SK-N-SH treated with all-trans-retinoic acid at 6 μM for 48 hours (cell line): ENCODE measurements at regions not wholly inside any gene's neighbourhood (a gene's known extent, or its start where the extent isn't known, plus 50 kb on each side); places are given as distances from the start of the nearest gene placed in this dataset.

ENCODE experiments used
- ATAC-seq: fragments of 200-7000 bp; cut with Tn5 transposase; 3 replicates; pipeline ENCODE4 v1.9.1; 2020; ENCODE audit warnings: mild to moderate bottlenecking, moderate library complexity
- ARNTL ChIP-seq: fragments of 450-650 bp; formaldehyde crosslinking; IDR thresholded peaks from 2 replicates; pipeline ENCODE4 v1.5.0; 2020; ENCODE audit warnings: low read depth, mild to moderate bottlenecking, moderate library complexity, borderline replicate concordance
- BACH2 ChIP-seq: fragments of 250-450 bp; sonication (Bioruptor Pico); IDR thresholded peaks from 2 replicates; pipeline ENCODE4 v1.9.0; 2021; ENCODE audit warnings: mild to moderate bottlenecking, borderline replicate concordance
- CREB5 ChIP-seq: fragments of 250-450 bp; sonication (Bioruptor Pico); IDR thresholded peaks from 2 replicates; pipeline ENCODE4 v1.5.1; 2020; ENCODE audit warnings: low read depth, mild to moderate bottlenecking, moderate library complexity
- CSRNP3 ChIP-seq: fragments of 250-450 bp; sonication (Bioruptor Pico); IDR thresholded peaks from 2 replicates; pipeline ENCODE4 v1.5.1; 2021; ENCODE audit warnings: mild to moderate bottlenecking, moderate library complexity
- ESRRG ChIP-seq: fragments of 250-450 bp; sonication (Bioruptor Pico); IDR thresholded peaks from 2 replicates; pipeline ENCODE4 v1.6.1; 2021; ENCODE audit warnings: mild to moderate bottlenecking
- GLIS3 ChIP-seq: fragments of 250-450 bp; sonication (Bioruptor Pico); IDR thresholded peaks from 2 replicates; pipeline ENCODE4 v1.5.0; 2020; ENCODE audit warnings: mild to moderate bottlenecking, moderate library complexity
- ISL1 ChIP-seq: fragments of 250-450 bp; sonication (Bioruptor Pico); IDR thresholded peaks from 2 replicates; pipeline ENCODE4 v2.1.2; 2022; ENCODE audit warnings: mild to moderate bottlenecking, moderate library complexity
- OSR1 ChIP-seq: fragments of 250-450 bp; sonication (Bioruptor Pico); IDR thresholded peaks from 2 replicates; pipeline ENCODE4 v1.8.0; 2022; ENCODE audit warnings: moderate library complexity, mild to moderate bottlenecking, inconsistent platforms
- POU6F1 ChIP-seq: fragments of 250-450 bp; sonication (Bioruptor Pico); IDR thresholded peaks from 2 replicates; pipeline ENCODE4 v1.8.0; 2021; ENCODE audit warnings: low read depth, mild to moderate bottlenecking, moderate library complexity, borderline replicate concordance
- SNAI2 ChIP-seq: fragments of 250-450 bp; sonication (Bioruptor Pico); IDR thresholded peaks from 2 replicates; pipeline ENCODE4 v1.5.0; 2020; ENCODE audit warnings: mild to moderate bottlenecking, moderate library complexity
- TCF4 ChIP-seq: fragments of 250-450 bp; sonication (Bioruptor Pico); IDR thresholded peaks from 2 replicates; pipeline ENCODE4 v1.8.0; 2021; ENCODE audit warnings: mild to moderate bottlenecking, moderate library complexity, borderline replicate concordance
- TOX ChIP-seq: fragments of 250-450 bp; sonication (Bioruptor Pico); IDR thresholded peaks from 2 replicates; pipeline ENCODE4 v1.8.0; 2021; ENCODE audit warnings: mild to moderate bottlenecking, moderate library complexity, borderline replicate concordance
- TSHZ2 ChIP-seq: fragments of 250-450 bp; sonication (Bioruptor Pico); IDR thresholded peaks from 2 replicates; pipeline ENCODE4 v1.5.0; 2020; ENCODE audit warnings: mild to moderate bottlenecking, moderate library complexity
- ZC3H10 ChIP-seq: fragments of 250-450 bp; sonication (Bioruptor Pico); IDR thresholded peaks from 2 replicates; pipeline ENCODE4 v1.5.1; 2021; ENCODE audit warnings: mild to moderate bottlenecking, moderate library complexity
- ZFP3 ChIP-seq: fragments of 250-450 bp; sonication (Bioruptor Pico); IDR thresholded peaks from 2 replicates; pipeline ENCODE4 v1.5.0; 2020; ENCODE audit warnings: mild to moderate bottlenecking, moderate library complexity
- ZFP30 ChIP-seq: fragments of 450-650 bp; formaldehyde crosslinking; IDR thresholded peaks from 2 replicates; pipeline ENCODE4 v1.5.0; 2022; ENCODE audit warnings: mild to moderate bottlenecking, moderate library complexity
- ZNF565 ChIP-seq: fragments of 450-650 bp; formaldehyde crosslinking; conservative IDR thresholded peaks from 2 replicates; pipeline ENCODE4 v1.5.0; 2020; ENCODE audit warnings: low read depth, mild to moderate bottlenecking, moderate library complexity
- ZNF70 ChIP-seq: fragments of 450-650 bp; formaldehyde crosslinking; IDR thresholded peaks from 2 replicates; pipeline ENCODE4 v1.5.0; 2020; ENCODE audit warnings: mild to moderate bottlenecking, moderate library complexity
- TF ChIP-seq, protein P1 (sequence below): fragments of 250-450 bp; sonication (Bioruptor Pico); IDR thresholded peaks from 2 replicates; pipeline ENCODE4 v1.8.0; 2020; ENCODE audit warnings: mild to moderate bottlenecking, moderate library complexity, borderline replicate concordance

DNA sequence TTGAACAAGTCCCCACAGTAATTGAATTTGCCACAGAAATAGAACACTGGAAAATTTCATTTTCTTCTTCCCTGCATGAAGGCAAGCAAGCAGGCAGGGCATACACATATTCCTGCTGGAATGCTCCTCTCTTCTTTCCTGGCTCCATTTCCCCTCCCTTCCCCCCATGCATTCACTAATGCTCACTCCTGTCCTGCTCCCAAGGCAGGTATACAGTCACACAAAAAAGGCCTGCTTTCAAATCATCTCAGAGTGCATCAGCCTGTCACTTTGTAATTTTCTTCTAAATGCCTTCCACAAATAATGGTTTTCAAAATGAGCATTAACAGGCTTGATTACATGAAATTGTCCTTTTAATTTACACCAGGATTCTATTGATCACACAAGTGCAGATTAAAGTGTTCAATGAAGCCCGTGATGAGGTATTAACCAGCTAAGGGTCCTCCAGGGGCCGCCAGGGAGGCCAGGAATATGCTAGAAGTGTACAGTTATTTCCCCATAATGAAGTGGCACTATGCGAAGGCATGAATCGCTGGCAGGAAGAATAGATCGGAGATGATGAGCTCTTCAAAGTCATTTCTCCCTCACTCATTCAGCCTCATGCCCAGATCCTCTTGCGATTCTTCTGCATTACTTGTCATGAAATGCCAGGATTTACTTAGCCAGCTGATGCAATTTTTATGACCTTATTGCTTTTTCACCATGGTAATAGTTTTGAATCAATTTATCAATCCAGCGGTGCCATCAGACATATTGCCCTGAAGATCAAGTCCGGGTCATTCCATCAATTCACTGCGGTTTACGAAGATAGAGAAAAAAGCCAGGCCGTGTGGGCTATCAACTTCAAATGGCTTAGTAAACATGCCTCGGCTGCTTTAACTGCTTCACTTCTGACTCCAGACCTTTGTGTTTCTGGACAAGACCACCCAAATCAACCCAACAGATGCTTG lies 243.5 kb downstream of the GPAT3 start:
- no peak for TF ChIP-seq ARNTL
- TF ChIP-seq, protein P1, sequence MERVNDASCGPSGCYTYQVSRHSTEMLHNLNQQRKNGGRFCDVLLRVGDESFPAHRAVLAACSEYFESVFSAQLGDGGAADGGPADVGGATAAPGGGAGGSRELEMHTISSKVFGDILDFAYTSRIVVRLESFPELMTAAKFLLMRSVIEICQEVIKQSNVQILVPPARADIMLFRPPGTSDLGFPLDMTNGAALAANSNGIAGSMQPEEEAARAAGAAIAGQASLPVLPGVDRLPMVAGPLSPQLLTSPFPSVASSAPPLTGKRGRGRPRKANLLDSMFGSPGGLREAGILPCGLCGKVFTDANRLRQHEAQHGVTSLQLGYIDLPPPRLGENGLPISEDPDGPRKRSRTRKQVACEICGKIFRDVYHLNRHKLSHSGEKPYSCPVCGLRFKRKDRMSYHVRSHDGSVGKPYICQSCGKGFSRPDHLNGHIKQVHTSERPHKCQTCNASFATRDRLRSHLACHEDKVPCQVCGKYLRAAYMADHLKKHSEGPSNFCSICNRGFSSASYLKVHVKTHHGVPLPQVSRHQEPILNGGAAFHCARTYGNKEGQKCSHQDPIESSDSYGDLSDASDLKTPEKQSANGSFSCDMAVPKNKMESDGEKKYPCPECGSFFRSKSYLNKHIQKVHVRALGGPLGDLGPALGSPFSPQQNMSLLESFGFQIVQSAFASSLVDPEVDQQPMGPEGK (CRISPR knock-in tag) = no peak
- TF ChIP-seq BACH2 (CRISPR knock-in tag) = no peak
- no peak for TF ChIP-seq ZFP30 (CRISPR knock-in tag)
- TF ChIP-seq CSRNP3 = no peak
- TF ChIP-seq ZC3H10 = no peak
- TF ChIP-seq ESRRG (CRISPR knock-in tag) = no peak
- TF ChIP-seq POU6F1 = no peak
- no peak for TF ChIP-seq TSHZ2 (CRISPR knock-in tag)
- no peak for TF ChIP-seq SNAI2 (CRISPR knock-in tag)
- TF ChIP-seq ISL1 (CRISPR knock-in tag) = no peak
- TF ChIP-seq, all 23 proteins: peak for 0
- ATAC-seq = no peak

DNA sequence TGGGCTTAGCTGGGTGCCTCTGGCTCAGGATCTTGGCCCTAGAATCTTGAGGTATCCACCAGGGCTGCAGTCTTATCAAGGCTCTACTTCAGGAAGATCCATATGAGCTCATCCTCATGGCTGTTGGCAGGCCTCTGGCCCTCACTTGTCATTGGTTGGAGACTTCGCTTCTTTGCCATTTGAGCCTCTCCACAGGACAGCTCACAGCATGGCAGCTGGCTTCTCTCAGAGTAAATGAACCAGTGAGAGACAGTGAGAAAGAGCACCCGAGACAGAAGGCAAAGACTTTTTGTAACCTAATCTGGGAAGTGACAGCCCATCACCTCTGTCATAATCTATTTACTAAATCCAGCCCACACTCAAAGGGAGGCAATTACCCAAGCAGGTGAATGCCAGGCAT lies 236.8 kb downstream of the GPAT3 start:
- TF ChIP-seq OSR1 (CRISPR knock-in tag) (no peak), ZFP3 (CRISPR knock-in tag) (no peak), CSRNP3 (no peak), TOX (CRISPR knock-in tag) (no peak), ZNF565 (no peak), ZNF70 (CRISPR knock-in tag) (no peak), ARNTL (no peak), ZFP30 (CRISPR knock-in tag) (no peak), TCF4 (no peak), POU6F1 (no peak), CREB5 (no peak), ZC3H10 (no peak), GLIS3 (CRISPR knock-in tag) (no peak), ISL1 (CRISPR knock-in tag) (no peak)
- TF ChIP-seq, protein P1 (CRISPR knock-in tag) = no peak
- ATAC-seq = no peak
